ENCODE measurements at regions not wholly inside any gene's neighbourhood (a gene's known extent, or its start where the extent isn't known, plus 50 kb on each side); places are given as distances from the start of the nearest gene placed in this dataset.

GRCh38 chr21:41006636-41007035, 159.7 kb upstream of the DSCAM start:
- TF ChIP-seq POLR2A (IDR thresholded peaks at IDR 0.05; ENCODE audit: low read depth, low read length) (no peak), POLR2AphosphoS5 (IDR thresholded peaks at IDR 0.05; ENCODE audit: low read depth, low read length) (no peak), TAF1 (IDR thresholded peaks at IDR 0.05; ENCODE audit: borderline replicate concordance, low read depth, low read length) (no peak)
